ENCODE measurements at regions not wholly inside any gene's neighbourhood (a gene's known extent, or its start where the extent isn't known, plus 50 kb on each side); places are given as distances from the start of the nearest gene placed in this dataset.

DNA sequence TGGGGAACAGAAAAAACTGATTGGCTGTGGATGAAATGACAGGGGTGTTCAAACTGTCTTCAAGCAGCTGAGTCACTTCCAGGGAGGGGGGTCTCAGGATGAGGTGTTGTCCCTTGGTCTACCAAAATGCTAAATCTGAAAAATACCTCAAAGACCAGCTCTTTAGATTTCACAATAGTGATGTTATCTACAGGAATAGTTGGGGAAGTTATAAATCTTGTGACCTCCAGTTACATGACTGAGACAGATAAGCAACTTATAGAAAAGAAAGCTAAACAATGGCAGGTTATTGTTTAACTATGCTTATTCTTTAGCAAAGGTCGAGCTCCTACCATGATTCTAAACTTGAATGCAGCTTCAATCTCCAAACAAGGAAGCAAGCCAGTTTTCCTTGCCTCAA is 125.4 kb downstream of the SYT10 start:
- no peak for TF ChIP-seq POLR2A (IDR thresholded peaks at IDR 0.05)
- TF ChIP-seq, protein P1, sequence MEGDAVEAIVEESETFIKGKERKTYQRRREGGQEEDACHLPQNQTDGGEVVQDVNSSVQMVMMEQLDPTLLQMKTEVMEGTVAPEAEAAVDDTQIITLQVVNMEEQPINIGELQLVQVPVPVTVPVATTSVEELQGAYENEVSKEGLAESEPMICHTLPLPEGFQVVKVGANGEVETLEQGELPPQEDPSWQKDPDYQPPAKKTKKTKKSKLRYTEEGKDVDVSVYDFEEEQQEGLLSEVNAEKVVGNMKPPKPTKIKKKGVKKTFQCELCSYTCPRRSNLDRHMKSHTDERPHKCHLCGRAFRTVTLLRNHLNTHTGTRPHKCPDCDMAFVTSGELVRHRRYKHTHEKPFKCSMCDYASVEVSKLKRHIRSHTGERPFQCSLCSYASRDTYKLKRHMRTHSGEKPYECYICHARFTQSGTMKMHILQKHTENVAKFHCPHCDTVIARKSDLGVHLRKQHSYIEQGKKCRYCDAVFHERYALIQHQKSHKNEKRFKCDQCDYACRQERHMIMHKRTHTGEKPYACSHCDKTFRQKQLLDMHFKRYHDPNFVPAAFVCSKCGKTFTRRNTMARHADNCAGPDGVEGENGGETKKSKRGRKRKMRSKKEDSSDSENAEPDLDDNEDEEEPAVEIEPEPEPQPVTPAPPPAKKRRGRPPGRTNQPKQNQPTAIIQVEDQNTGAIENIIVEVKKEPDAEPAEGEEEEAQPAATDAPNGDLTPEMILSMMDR (IDR thresholded peaks at IDR 0.05): no peak

Data from uterus (tissue), 2 donors.